HEK293 (cell line): ENCODE measurements at regions not wholly inside any gene's neighbourhood (a gene's known extent, or its start where the extent isn't known, plus 50 kb on each side); places are given as distances from the start of the nearest gene placed in this dataset.

Experiments
- CTCF ChIA-PET: fragments of 350-600 bp; formaldehyde crosslinking; extraction: SDS; loops from one replicate; lab custom pipeline; 2021; ENCODE audit warnings: antibody characterized with exemption; lab: Yijun Ruan, JAX
- POLR2A ChIA-PET: fragments of 300-600 bp; formaldehyde crosslinking; extraction: SDS; loops from one replicate; lab custom pipeline; 2020; ENCODE audit warnings: antibody characterized with exemption, inconsistent platforms; lab: Yijun Ruan, JAX
- H3K27ac ChIP-seq: fragments of 200-500 bp; sonication (Bioruptor generic); 2 replicates; pipeline ENCODE4 v1.5.1; 2014; ENCODE audit warnings: low read depth, low read length, control low read depth, inconsistent platforms; ENCODE audit errors: extremely low read depth
- H3K36me3 ChIP-seq, 2 experiments: fragments of 200-500 bp in 1 of 2; sonication (Bioruptor generic) in 1 of 2; 1 replicate in 1 of 2; 2 replicates in 1 of 2; pipeline ENCODE4 v1.5.1; 2014 to 2017; ENCODE audit warnings: inconsistent platforms in 2 of 2, low read length in 2 of 2; ENCODE audit not compliant: control insufficient read depth in 2 of 2, insufficient read depth in 1 of 2
- H3K4me1 ChIP-seq: fragments of 200-500 bp; sonication (Bioruptor generic); 2 replicates; pipeline ENCODE4 v1.5.1; 2014; ENCODE audit warnings: mild to moderate bottlenecking, low read length, inconsistent platforms; ENCODE audit not compliant: control insufficient read depth, insufficient read depth
- H3K4me3 ChIP-seq: 2 replicates; pipeline ENCODE4 v1.5.1; 2011; ENCODE audit warnings: low read depth, mild to moderate bottlenecking, control low read depth, low read length, moderate library complexity
- H3K9me3 ChIP-seq: fragments of 200-500 bp; sonication (Bioruptor generic); 2 replicates; pipeline ENCODE4 v1.5.1; 2014; ENCODE audit warnings: low read depth, low read length, inconsistent platforms; ENCODE audit not compliant: control insufficient read depth, insufficient read depth
- BCL11A ChIP-seq: fragments of 450-650 bp; formaldehyde crosslinking; IDR thresholded peaks from 2 replicates; pipeline ENCODE4 v1.5.1; 2016; ENCODE audit warnings: low read depth, missing biosample characterization, missing genetic modification characterization
- BCL11B ChIP-seq: fragments of 450-650 bp; formaldehyde crosslinking; IDR thresholded peaks from 2 replicates; pipeline ENCODE4 v1.5.1; 2016; ENCODE audit warnings: low read depth, missing biosample characterization, missing genetic modification characterization
- GLIS1 ChIP-seq: fragments of 450-650 bp; formaldehyde crosslinking; IDR thresholded peaks from 2 replicates; pipeline ENCODE4 v1.5.1; 2016; ENCODE audit warnings: missing biosample characterization, missing genetic modification characterization
- KLF8 ChIP-seq: fragments of 450-650 bp; formaldehyde crosslinking; IDR thresholded peaks from 2 replicates; pipeline ENCODE4 v1.5.1; 2016; ENCODE audit warnings: missing biosample characterization, missing genetic modification characterization
- RBAK ChIP-seq: fragments of 450-650 bp; formaldehyde crosslinking; IDR thresholded peaks from 2 replicates; pipeline ENCODE4 v1.5.1; 2016; ENCODE audit warnings: missing biosample characterization, missing genetic modification characterization
- SP7 ChIP-seq: fragments of 450-650 bp; formaldehyde crosslinking; IDR thresholded peaks from 2 replicates; pipeline ENCODE4 v1.5.1; 2016; ENCODE audit warnings: missing biosample characterization, missing genetic modification characterization
- ZBTB17 ChIP-seq: fragments of 450-650 bp; formaldehyde crosslinking; IDR thresholded peaks from 2 replicates; pipeline ENCODE4 v1.5.1; 2016; ENCODE audit warnings: missing biosample characterization, missing genetic modification characterization
- ZFP41 ChIP-seq: fragments of 450-650 bp; formaldehyde crosslinking; IDR thresholded peaks from 2 replicates; pipeline ENCODE4 v1.5.1; 2016; ENCODE audit warnings: missing biosample characterization, missing genetic modification characterization, borderline replicate concordance
- ZNF157 ChIP-seq: fragments of 450-650 bp; formaldehyde crosslinking; IDR thresholded peaks from 2 replicates; pipeline ENCODE4 v1.5.1; 2016; ENCODE audit warnings: missing biosample characterization, missing genetic modification characterization
- ZNF19 ChIP-seq: fragments of 450-650 bp; formaldehyde crosslinking; IDR thresholded peaks from 2 replicates; pipeline ENCODE4; 2016; ENCODE audit warnings: missing biosample characterization, missing genetic modification characterization, low read depth
- ZNF239 ChIP-seq: fragments of 450-650 bp; formaldehyde crosslinking; IDR thresholded peaks from 2 replicates; pipeline ENCODE4 v1.5.1; 2016; ENCODE audit warnings: missing biosample characterization, missing genetic modification characterization
- ZNF266 ChIP-seq: fragments of 450-650 bp; formaldehyde crosslinking; IDR thresholded peaks from 2 replicates; pipeline ENCODE4 v1.5.1; 2016; ENCODE audit warnings: missing biosample characterization, missing genetic modification characterization, low read depth
- ZNF302 ChIP-seq: fragments of 450-650 bp; formaldehyde crosslinking; IDR thresholded peaks from 2 replicates; pipeline ENCODE4 v1.5.1; 2016; ENCODE audit warnings: missing biosample characterization, missing genetic modification characterization, low read depth
- ZNF354C ChIP-seq: fragments of 450-650 bp; formaldehyde crosslinking; IDR thresholded peaks from 2 replicates; pipeline ENCODE4 v1.5.1; 2016; ENCODE audit warnings: missing biosample characterization, missing genetic modification characterization, low read depth, borderline replicate concordance
- ZNF394 ChIP-seq: fragments of 450-650 bp; formaldehyde crosslinking; IDR thresholded peaks from 2 replicates; pipeline ENCODE4 v1.5.1; 2016; ENCODE audit warnings: missing biosample characterization, missing genetic modification characterization, mild to moderate bottlenecking, moderate library complexity, borderline replicate concordance
- ZNF544 ChIP-seq: fragments of 450-650 bp; formaldehyde crosslinking; IDR thresholded peaks from 2 replicates; pipeline ENCODE4 v1.5.0; 2017; ENCODE audit warnings: missing biosample characterization, missing genetic modification characterization
- ZNF560 ChIP-seq: fragments of 450-650 bp; formaldehyde crosslinking; IDR thresholded peaks from 2 replicates; pipeline ENCODE4 v1.5.1; 2017; ENCODE audit warnings: missing biosample characterization, missing genetic modification characterization, borderline replicate concordance
- ZNF585B ChIP-seq: fragments of 450-650 bp; formaldehyde crosslinking; IDR thresholded peaks from 2 replicates; pipeline ENCODE4 v1.5.1; 2016; ENCODE audit warnings: missing biosample characterization, missing genetic modification characterization
- ZNF610 ChIP-seq: fragments of 450-650 bp; formaldehyde crosslinking; IDR thresholded peaks from 2 replicates; pipeline ENCODE4 v1.5.1; 2016; ENCODE audit warnings: missing biosample characterization, missing genetic modification characterization, borderline replicate concordance
- ZNF76 ChIP-seq: fragments of 450-650 bp; formaldehyde crosslinking; IDR thresholded peaks from 2 replicates; pipeline ENCODE4; 2016; ENCODE audit warnings: low read depth, missing biosample characterization, missing genetic modification characterization, borderline replicate concordance
- ZNF791 ChIP-seq: fragments of 450-650 bp; formaldehyde crosslinking; IDR thresholded peaks from 2 replicates; pipeline ENCODE4 v1.5.1; 2016; ENCODE audit warnings: missing biosample characterization, missing genetic modification characterization
- ZSCAN16 ChIP-seq: fragments of 450-650 bp; formaldehyde crosslinking; IDR thresholded peaks from 2 replicates; pipeline ENCODE4 v1.5.1; 2016; ENCODE audit warnings: missing biosample characterization, missing genetic modification characterization
- TF ChIP-seq, protein P1 (sequence below): fragments of 450-650 bp; formaldehyde crosslinking; IDR thresholded peaks from 2 replicates; pipeline ENCODE4 v1.5.1; 2016; ENCODE audit warnings: missing biosample characterization, missing genetic modification characterization, borderline replicate concordance
- TF ChIP-seq, protein P2 (sequence below): fragments of 450-650 bp; formaldehyde crosslinking; IDR thresholded peaks from 2 replicates; pipeline ENCODE4 v1.5.1; 2017; ENCODE audit warnings: missing biosample characterization, mild to moderate bottlenecking, missing genetic modification characterization, moderate library complexity
- TF ChIP-seq, protein P3 (sequence below): fragments of 450-650 bp; formaldehyde crosslinking; optimal IDR thresholded peaks from 2 replicates; pipeline ENCODE3; 2016; ENCODE audit warnings: missing biosample characterization, mild to moderate bottlenecking, missing genetic modification characterization
- TF ChIP-seq, protein P4 (sequence below): fragments of 450-650 bp; formaldehyde crosslinking; IDR thresholded peaks from 2 replicates; pipeline ENCODE4 v1.5.1; 2016; ENCODE audit warnings: missing biosample characterization, missing genetic modification characterization

DNA sequence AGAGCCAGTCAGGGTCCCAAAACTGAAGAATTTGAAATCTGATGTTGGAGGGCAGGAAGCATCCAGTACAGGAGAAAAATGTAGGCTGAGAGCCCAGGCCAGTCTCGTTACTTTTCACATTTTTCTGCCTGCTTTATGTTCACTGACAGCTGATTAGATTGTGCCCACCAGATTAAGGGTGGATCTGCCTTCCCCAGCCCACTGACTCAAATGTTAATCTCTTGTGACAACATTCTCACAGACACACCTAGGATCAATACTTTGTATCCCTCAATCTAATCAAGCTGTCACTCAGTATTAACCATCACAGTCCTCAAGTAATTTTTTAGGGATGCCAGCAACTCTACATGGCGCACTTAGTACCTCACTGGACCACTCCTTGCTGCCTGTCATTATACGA lies 1345.3 kb downstream of the FAM181B start:
- H3K36me3 ChIP-seq = no peaks in the 10 kb centered on the region
- CTCF ChIA-PET = no interaction called here
- POLR2A ChIA-PET = no interaction called here

DNA sequence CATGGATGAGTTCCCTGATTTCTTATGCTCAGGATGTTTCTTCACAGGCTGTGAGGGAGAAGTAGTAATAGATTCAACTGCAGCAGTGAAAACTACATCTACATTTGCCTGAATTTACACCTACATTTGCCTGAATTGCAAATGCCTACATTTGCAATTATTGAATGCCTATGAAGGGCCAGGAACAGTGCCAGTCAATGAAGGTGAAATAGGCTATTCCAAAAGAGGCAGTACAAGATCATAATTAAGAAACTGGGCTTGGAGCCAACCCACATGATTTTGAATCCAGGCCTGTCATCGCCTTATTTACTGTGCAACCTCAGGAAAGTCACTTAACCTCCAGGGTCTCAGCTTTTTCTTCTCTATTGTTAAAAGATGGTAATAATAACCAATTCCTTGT lies 1353.3 kb downstream of the FAM181B start:
- POLR2A ChIA-PET = no interaction called here
- H3K4me1 ChIP-seq = no peaks in the 10 kb centered on the region
- no peak overlapping the region for H3K4me3 ChIP-seq
- no peaks in the 10 kb centered on the region for H3K9me3 ChIP-seq
- H3K27ac ChIP-seq = no peak overlapping the region
- TF ChIP-seq ZNF266 (tag by site-specific recombination) = no peak
- TF ChIP-seq, protein P1, sequence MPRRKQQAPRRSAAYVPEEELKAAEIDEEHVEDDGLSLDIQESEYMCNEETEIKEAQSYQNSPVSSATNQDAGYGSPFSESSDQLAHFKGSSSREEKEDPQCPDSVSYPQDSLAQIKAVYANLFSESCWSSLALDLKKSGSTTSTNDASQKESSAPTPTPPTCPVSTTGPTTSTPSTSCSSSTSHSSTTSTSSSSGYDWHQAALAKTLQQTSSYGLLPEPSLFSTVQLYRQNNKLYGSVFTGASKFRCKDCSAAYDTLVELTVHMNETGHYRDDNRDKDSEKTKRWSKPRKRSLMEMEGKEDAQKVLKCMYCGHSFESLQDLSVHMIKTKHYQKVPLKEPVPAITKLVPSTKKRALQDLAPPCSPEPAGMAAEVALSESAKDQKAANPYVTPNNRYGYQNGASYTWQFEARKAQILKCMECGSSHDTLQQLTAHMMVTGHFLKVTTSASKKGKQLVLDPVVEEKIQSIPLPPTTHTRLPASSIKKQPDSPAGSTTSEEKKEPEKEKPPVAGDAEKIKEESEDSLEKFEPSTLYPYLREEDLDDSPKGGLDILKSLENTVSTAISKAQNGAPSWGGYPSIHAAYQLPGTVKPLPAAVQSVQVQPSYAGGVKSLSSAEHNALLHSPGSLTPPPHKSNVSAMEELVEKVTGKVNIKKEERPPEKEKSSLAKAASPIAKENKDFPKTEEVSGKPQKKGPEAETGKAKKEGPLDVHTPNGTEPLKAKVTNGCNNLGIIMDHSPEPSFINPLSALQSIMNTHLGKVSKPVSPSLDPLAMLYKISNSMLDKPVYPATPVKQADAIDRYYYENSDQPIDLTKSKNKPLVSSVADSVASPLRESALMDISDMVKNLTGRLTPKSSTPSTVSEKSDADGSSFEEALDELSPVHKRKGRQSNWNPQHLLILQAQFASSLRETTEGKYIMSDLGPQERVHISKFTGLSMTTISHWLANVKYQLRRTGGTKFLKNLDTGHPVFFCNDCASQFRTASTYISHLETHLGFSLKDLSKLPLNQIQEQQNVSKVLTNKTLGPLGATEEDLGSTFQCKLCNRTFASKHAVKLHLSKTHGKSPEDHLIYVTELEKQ (tag by site-specific recombination) = no peak
- TF ChIP-seq ZNF354C (tag by site-specific recombination) = no peak
- TF ChIP-seq SP7 (tag by site-specific recombination) = no peak
- TF ChIP-seq ZNF394 (tag by site-specific recombination) = no peak
- TF ChIP-seq ZBTB17 (tag by site-specific recombination) = no peak
- no peak for TF ChIP-seq ZNF791 (tag by site-specific recombination)
- TF ChIP-seq ZNF239 (tag by site-specific recombination) = no peak
- TF ChIP-seq RBAK (tag by site-specific recombination) = no peak
- no peak for TF ChIP-seq ZNF19 (tag by site-specific recombination)
- TF ChIP-seq BCL11A (tag by site-specific recombination) = no peak
- TF ChIP-seq ZNF585B (tag by site-specific recombination) = no peak
- no peak for TF ChIP-seq ZNF560 (tag by site-specific recombination)
- CTCF ChIA-PET = no interaction called here
- H3K36me3 ChIP-seq = no peaks in the 10 kb centered on the region

More for the DNA sequence above, 1345.3 kb downstream of the FAM181B start:
- Histone ChIP-seq H3K9me3 (no peaks in the 10 kb centered on the region), H3K4me3 (no peak overlapping the region), H3K27ac (no peak overlapping the region), H3K4me1 (no peaks in the 10 kb centered on the region)
- TF ChIP-seq ZNF157 (tag by site-specific recombination) (no peak), ZFP41 (tag by site-specific recombination) (no peak), ZNF302 (tag by site-specific recombination) (no peak), GLIS1 (tag by site-specific recombination) (no peak), ZNF610 (tag by site-specific recombination) (no peak), ZSCAN16 (tag by site-specific recombination) (no peak), KLF8 (tag by site-specific recombination) (no peak), ZNF76 (tag by site-specific recombination) (no peak), ZNF544 (tag by site-specific recombination) (no peak), BCL11B (tag by site-specific recombination) (no peak)
- TF ChIP-seq, protein P2, sequence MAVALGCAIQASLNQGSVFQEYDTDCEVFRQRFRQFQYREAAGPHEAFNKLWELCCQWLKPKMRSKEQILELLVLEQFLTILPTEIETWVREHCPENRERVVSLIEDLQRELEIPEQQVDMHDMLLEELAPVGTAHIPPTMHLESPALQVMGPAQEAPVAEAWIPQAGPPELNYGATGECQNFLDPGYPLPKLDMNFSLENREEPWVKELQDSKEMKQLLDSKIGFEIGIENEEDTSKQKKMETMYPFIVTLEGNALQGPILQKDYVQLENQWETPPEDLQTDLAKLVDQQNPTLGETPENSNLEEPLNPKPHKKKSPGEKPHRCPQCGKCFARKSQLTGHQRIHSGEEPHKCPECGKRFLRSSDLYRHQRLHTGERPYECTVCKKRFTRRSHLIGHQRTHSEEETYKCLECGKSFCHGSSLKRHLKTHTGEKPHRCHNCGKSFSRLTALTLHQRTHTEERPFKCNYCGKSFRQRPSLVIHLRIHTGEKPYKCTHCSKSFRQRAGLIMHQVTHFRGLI = no peak
- TF ChIP-seq, protein P3, sequence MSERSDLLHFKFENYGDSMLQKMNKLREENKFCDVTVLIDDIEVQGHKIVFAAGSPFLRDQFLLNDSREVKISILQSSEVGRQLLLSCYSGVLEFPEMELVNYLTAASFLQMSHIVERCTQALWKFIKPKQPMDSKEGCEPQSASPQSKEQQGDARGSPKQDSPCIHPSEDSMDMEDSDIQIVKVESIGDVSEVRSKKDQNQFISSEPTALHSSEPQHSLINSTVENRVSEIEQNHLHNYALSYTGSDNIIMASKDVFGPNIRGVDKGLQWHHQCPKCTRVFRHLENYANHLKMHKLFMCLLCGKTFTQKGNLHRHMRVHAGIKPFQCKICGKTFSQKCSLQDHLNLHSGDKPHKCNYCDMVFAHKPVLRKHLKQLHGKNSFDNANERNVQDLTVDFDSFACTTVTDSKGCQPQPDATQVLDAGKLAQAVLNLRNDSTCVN (tag by site-specific recombination) = no peak
- TF ChIP-seq, protein P4, sequence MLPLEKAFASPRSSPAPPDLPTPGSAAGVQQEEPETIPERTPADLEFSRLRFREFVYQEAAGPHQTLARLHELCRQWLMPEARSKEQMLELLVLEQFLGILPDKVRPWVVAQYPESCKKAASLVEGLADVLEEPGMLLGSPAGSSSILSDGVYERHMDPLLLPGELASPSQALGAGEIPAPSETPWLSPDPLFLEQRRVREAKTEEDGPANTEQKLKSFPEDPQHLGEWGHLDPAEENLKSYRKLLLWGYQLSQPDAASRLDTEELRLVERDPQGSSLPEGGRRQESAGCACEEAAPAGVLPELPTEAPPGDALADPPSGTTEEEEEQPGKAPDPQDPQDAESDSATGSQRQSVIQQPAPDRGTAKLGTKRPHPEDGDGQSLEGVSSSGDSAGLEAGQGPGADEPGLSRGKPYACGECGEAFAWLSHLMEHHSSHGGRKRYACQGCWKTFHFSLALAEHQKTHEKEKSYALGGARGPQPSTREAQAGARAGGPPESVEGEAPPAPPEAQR (tag by site-specific recombination) = no peak
